ENCODE measurements at regions not wholly inside any gene's neighbourhood (a gene's known extent, or its start where the extent isn't known, plus 50 kb on each side); places are given as distances from the start of the nearest gene placed in this dataset.

DNA sequence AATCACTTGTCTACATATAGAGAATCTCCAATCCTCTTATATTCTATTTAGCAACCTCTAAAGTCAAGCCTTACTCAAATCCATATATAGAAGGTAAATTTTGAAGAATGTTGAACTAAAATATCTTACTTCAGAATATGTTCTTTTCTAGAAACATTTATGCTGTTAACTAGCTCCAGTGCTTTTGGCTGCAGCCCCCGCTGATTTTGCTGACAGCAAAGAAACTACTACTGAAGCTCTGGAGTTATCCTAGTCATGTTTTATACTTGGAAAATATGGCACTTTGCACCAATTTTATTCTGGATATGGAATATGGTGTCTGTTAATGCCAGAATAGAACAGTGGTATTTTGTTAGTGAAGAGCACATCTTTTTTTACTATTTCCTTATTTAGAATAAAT lies 212.4 kb upstream of the FSIP2 start:
- TF ChIP-seq EZH2phosphoT487 (IDR thresholded peaks at IDR 0.05; ENCODE audit: borderline replicate concordance, low read depth, low read length): no peak
- TF ChIP-seq, protein P1, sequence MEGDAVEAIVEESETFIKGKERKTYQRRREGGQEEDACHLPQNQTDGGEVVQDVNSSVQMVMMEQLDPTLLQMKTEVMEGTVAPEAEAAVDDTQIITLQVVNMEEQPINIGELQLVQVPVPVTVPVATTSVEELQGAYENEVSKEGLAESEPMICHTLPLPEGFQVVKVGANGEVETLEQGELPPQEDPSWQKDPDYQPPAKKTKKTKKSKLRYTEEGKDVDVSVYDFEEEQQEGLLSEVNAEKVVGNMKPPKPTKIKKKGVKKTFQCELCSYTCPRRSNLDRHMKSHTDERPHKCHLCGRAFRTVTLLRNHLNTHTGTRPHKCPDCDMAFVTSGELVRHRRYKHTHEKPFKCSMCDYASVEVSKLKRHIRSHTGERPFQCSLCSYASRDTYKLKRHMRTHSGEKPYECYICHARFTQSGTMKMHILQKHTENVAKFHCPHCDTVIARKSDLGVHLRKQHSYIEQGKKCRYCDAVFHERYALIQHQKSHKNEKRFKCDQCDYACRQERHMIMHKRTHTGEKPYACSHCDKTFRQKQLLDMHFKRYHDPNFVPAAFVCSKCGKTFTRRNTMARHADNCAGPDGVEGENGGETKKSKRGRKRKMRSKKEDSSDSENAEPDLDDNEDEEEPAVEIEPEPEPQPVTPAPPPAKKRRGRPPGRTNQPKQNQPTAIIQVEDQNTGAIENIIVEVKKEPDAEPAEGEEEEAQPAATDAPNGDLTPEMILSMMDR (conservative IDR thresholded peaks at IDR 0.05; ENCODE audit: low read length): no peak
- no peak overlapping the region for H2AFZ ChIP-seq (ENCODE audit: low read length)
- H3K79me2 ChIP-seq (ENCODE audit: insufficient read depth, low read depth, low read length): no peaks in the 10 kb centered on the region
- intact Hi-C loops (cut with micrococcal nuclease; ENCODE audit: unreplicated experiment): no loop called here
- H3K4me2 ChIP-seq (ENCODE audit: low read length): no peak overlapping the region
- H3K4me1 ChIP-seq (ENCODE audit: insufficient read depth, low read length, poor library complexity, severe bottlenecking): no peaks in the 10 kb centered on the region
- H3K4me3 ChIP-seq (ENCODE audit: low read depth, low read length, poor library complexity, severe bottlenecking): no peak overlapping the region
- no peak overlapping the region for H3K27ac ChIP-seq (ENCODE audit: low read depth, low read length, poor library complexity, severe bottlenecking)
- no peaks in the 10 kb centered on the region for H3K36me3 ChIP-seq (ENCODE audit: insufficient read depth, low read length)
- no peaks in the 10 kb centered on the region for H4K20me1 ChIP-seq (ENCODE audit: insufficient read depth, low read length)
- H3K9me2 ChIP-seq (ENCODE audit: insufficient read depth, low read length): no peaks in the 10 kb centered on the region
- BruUV-seq (replicated peaks): no TSS peak
- no peak for DNase-seq (ENCODE audit: low spot score)
- ChIA-PET CTCF (ENCODE audit: unreplicated experiment) (no interaction called here), POLR2A (no interaction called here)
- H3K9me3 ChIP-seq (ENCODE audit: low read length): no peaks in the 10 kb centered on the region

- no TSS peak for BruUV-seq (replicated peaks)
- ChIA-PET CTCF (ENCODE audit: unreplicated experiment) (no interaction called here), POLR2A (no interaction called here)
- no peaks in the 10 kb centered on the region for H3K4me1 ChIP-seq (ENCODE audit: insufficient read depth, low read length, poor library complexity, severe bottlenecking)
- no peaks in the 10 kb centered on the region for H3K9me2 ChIP-seq (ENCODE audit: insufficient read depth, low read length)
- H3K36me3 ChIP-seq (ENCODE audit: insufficient read depth, low read length): no peaks in the 10 kb centered on the region
- no peaks in the 10 kb centered on the region for H4K20me1 ChIP-seq (ENCODE audit: insufficient read depth, low read length)
- no peaks in the 10 kb centered on the region for H3K79me2 ChIP-seq (ENCODE audit: insufficient read depth, low read depth, low read length)
- no peak overlapping the region for H3K27ac ChIP-seq (ENCODE audit: low read depth, low read length, poor library complexity, severe bottlenecking)
- DNase-seq (ENCODE audit: low spot score): no peak
- no peak overlapping the region for H2AFZ ChIP-seq (ENCODE audit: low read length)
- TF ChIP-seq, protein P1 (conservative IDR thresholded peaks at IDR 0.05; ENCODE audit: low read length): no peak
- no peak for TF ChIP-seq EZH2phosphoT487 (IDR thresholded peaks at IDR 0.05; ENCODE audit: borderline replicate concordance, low read depth, low read length)
- no peaks in the 10 kb centered on the region for H3K9me3 ChIP-seq (ENCODE audit: low read length)
- intact Hi-C loops (cut with micrococcal nuclease; ENCODE audit: unreplicated experiment): no loop called here
- no peak overlapping the region for H3K4me2 ChIP-seq (ENCODE audit: low read length)
- no peak overlapping the region for H3K4me3 ChIP-seq (ENCODE audit: low read depth, low read length, poor library complexity, severe bottlenecking)
These were observed 206.9 kb upstream of the FSIP2 start for GRCh38 chr2:185531721-185532120.

- Histone ChIP-seq H3K36me3 (ENCODE audit: insufficient read depth, low read length) (no peaks in the 10 kb centered on the region), H2AFZ (ENCODE audit: low read length) (no peak overlapping the region), H3K9me2 (ENCODE audit: insufficient read depth, low read length) (no peaks in the 10 kb centered on the region), H3K4me3 (ENCODE audit: low read depth, low read length, poor library complexity, severe bottlenecking) (no peak overlapping the region), H4K20me1 (ENCODE audit: insufficient read depth, low read length) (no peaks in the 10 kb centered on the region), H3K27ac (ENCODE audit: low read depth, low read length, poor library complexity, severe bottlenecking) (no peak overlapping the region), H3K4me2 (ENCODE audit: low read length) (no peak overlapping the region), H3K9me3 (ENCODE audit: low read length) (no peaks in the 10 kb centered on the region), H3K79me2 (ENCODE audit: insufficient read depth, low read depth, low read length) (no peaks in the 10 kb centered on the region), H3K4me1 (ENCODE audit: insufficient read depth, low read length, poor library complexity, severe bottlenecking) (no peaks in the 10 kb centered on the region)
- intact Hi-C loops (cut with micrococcal nuclease; ENCODE audit: unreplicated experiment): no loop called here
- BruUV-seq (replicated peaks): no TSS peak
- CTCF ChIA-PET (ENCODE audit: unreplicated experiment): no interaction called here
- TF ChIP-seq, protein P1 (conservative IDR thresholded peaks at IDR 0.05; ENCODE audit: low read length): no peak
- TF ChIP-seq EZH2phosphoT487 (IDR thresholded peaks at IDR 0.05; ENCODE audit: borderline replicate concordance, low read depth, low read length): no peak
- DNase-seq (ENCODE audit: low spot score): no peak
- POLR2A ChIA-PET: no interaction called here
These were observed 200.9 kb upstream of the FSIP2 start for GRCh38 chr2:185537689-185538088.
